ENCODE measurements at regions not wholly inside any gene's neighbourhood (a gene's known extent, or its start where the extent isn't known, plus 50 kb on each side); places are given as distances from the start of the nearest gene placed in this dataset.

GRCh38 chr3:23648996-23649395, 156.8 kb upstream of the UBE2E1 start:
- Histone ChIP-seq H3K4me1 (peaks cover 7% of the 10 kb centered on the region), H3K9me3 (no peaks in the 10 kb centered on the region), H3K4me3 (no peak overlapping the region), H3K27me3 (no peaks in the 10 kb centered on the region), H3K27ac (no peak overlapping the region), H3K36me3 (no peaks in the 10 kb centered on the region)
- 26% methylated on average over 4 of the region's 4 CpGs for WGBS
- no peak for TF ChIP-seq CTCF (IDR thresholded peaks at IDR 0.05)
- TF ChIP-seq EP300 (IDR thresholded peaks at IDR 0.05), result no peak
- TF ChIP-seq POLR2A (IDR thresholded peaks at IDR 0.05), result no peak
- TF ChIP-seq POLR2AphosphoS5 (IDR thresholded peaks at IDR 0.05), result no peak
- no peak for DNase-seq (ENCODE audit: low spot score in 2 of 2)

GRCh38 chr3:23649448-23649847, 156.3 kb upstream of the UBE2E1 start:
- Histone ChIP-seq H3K9me3 (no peaks in the 10 kb centered on the region), H3K4me1 (peaks cover 7% of the 10 kb centered on the region), H3K27ac (no peak overlapping the region), H3K36me3 (no peaks in the 10 kb centered on the region), H3K4me3 (no peak overlapping the region), H3K27me3 (no peaks in the 10 kb centered on the region)
- 70% methylated on average over 3 of the region's 3 CpGs for WGBS
- DNase-seq (ENCODE audit: low spot score in 2 of 2), result no peak
- TF ChIP-seq POLR2AphosphoS5 (IDR thresholded peaks at IDR 0.05), result no peak
- no peak for TF ChIP-seq POLR2A (IDR thresholded peaks at IDR 0.05)
- TF ChIP-seq CTCF (IDR thresholded peaks at IDR 0.05), result no peak
- TF ChIP-seq EP300 (IDR thresholded peaks at IDR 0.05), result no peak

GRCh38 chr3:23650371-23651140, 155.2 kb upstream of the UBE2E1 start:
- Histone ChIP-seq H3K36me3 (no peaks in the 10 kb centered on the region), H3K27me3 (no peaks in the 10 kb centered on the region), H3K27ac (no peak overlapping the region), H3K9me3 (no peaks in the 10 kb centered on the region), H3K4me1 (peaks cover 7% of the 10 kb centered on the region), H3K4me3 (no peak overlapping the region)
- WGBS, result 66% methylated on average over 5 of the region's 5 CpGs
- TF ChIP-seq EP300 (IDR thresholded peaks at IDR 0.05), result no peak
- TF ChIP-seq POLR2AphosphoS5 (IDR thresholded peaks at IDR 0.05), result no peak
- no peak for TF ChIP-seq POLR2A (IDR thresholded peaks at IDR 0.05)
- no peak for TF ChIP-seq CTCF (IDR thresholded peaks at IDR 0.05)
- DNase-seq (ENCODE audit: low spot score in 2 of 2), result no peak

DNA sequence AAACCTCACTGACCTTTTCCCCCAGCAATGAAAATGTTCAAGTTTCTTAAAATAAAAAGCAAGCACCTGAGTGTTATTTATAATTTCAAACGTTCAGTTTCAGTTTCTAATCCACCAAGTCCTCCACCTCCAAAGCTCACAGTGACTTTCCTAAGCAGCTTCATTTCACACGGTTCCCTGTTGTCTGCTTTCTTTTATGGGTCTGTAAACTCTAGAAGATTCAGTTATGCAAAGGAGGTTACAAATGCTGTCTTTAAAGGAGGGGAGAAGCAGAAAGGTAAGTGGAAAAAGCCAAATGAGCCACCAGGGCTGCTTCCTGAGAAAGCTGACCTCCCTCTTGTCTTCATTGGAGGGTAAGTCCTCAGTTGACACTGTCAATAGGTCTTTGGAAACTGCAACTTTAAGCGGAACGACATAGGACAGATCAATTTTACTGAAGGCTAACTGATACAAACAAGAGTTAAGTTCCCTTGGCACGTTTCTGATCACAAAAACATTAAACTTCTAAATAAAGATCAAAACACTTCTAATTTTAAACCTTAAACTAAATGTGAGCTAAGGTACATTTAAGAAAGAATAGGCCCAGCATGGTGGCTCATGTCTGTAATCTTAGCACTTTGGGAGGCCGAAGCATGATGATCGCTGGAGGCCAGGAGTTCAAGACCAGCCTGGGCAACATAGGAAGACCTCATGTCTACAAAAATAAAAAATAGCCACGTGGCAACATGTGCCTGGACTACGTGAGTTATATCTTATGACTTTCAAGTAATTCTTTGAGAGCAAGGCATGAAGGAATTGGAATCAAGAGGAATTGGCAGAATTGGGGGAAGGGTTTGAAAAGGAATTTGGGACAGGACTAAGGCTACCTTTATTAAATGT, 151.9 kb upstream of the UBE2E1 start:
- H3K27ac ChIP-seq, result no peak overlapping the region
- 81% methylated on average over 9 of the region's 9 CpGs for WGBS
- H3K36me3 ChIP-seq, result no peaks in the 10 kb centered on the region
- no peak for DNase-seq (ENCODE audit: low spot score in 2 of 2)
- no peaks in the 10 kb centered on the region for H3K9me3 ChIP-seq
- no peak for TF ChIP-seq EP300 (IDR thresholded peaks at IDR 0.05)
- TF ChIP-seq POLR2A (IDR thresholded peaks at IDR 0.05), result no peak
- no peak for TF ChIP-seq CTCF (IDR thresholded peaks at IDR 0.05)
- no peak for TF ChIP-seq POLR2AphosphoS5 (IDR thresholded peaks at IDR 0.05)
- H3K4me3 ChIP-seq, result no peak overlapping the region
- H3K4me1 ChIP-seq, result peaks cover 7% of the 10 kb centered on the region
- no peaks in the 10 kb centered on the region for H3K27me3 ChIP-seq

DNA sequence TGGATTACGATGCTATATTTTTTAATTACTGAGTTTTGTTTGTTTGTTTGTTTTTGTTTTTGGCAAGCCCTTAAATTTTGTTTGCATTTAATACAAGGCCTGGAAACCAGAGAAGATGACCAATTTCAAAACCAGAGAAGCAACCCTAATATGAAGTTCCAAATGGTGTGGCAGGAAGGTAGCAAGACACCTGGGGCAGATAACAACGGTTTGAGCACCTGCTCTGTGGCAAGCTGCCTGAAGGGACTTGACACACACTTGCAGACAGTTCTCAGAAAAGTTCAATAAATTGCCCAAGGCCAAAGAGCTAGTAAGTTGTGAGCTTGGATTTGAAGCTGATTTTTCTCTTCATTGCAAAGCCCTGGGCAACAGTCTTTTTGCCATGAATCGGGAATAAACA, 151.2 kb upstream of the UBE2E1 start:
- WGBS, result 71% methylated on average over 3 of the region's 3 CpGs
- H3K4me3 ChIP-seq, result no peak overlapping the region
- no peaks in the 10 kb centered on the region for H3K9me3 ChIP-seq
- H3K36me3 ChIP-seq, result no peaks in the 10 kb centered on the region
- no peak for DNase-seq (ENCODE audit: low spot score in 2 of 2)
- H3K4me1 ChIP-seq, result peaks cover under 1% of the 10 kb centered on the region
- no peak for TF ChIP-seq EP300 (IDR thresholded peaks at IDR 0.05)
- TF ChIP-seq POLR2AphosphoS5 (IDR thresholded peaks at IDR 0.05), result no peak
- no peak for TF ChIP-seq POLR2A (IDR thresholded peaks at IDR 0.05)
- no peak for TF ChIP-seq CTCF (IDR thresholded peaks at IDR 0.05)
- no peak overlapping the region for H3K27ac ChIP-seq
- no peaks in the 10 kb centered on the region for H3K27me3 ChIP-seq

Measured in suprapubic skin (tissue), 4 donors.